SK-N-SH treated with all-trans-retinoic acid at 6 μM for 48 hours (cell line): ENCODE measurements at regions not wholly inside any gene's neighbourhood (a gene's known extent, or its start where the extent isn't known, plus 50 kb on each side); places are given as distances from the start of the nearest gene placed in this dataset.

ENCODE experiments used
- ATAC-seq: fragments of 200-7000 bp; cut with Tn5 transposase; 3 replicates; pipeline ENCODE4 v1.9.1; 2020; ENCODE audit warnings: mild to moderate bottlenecking, moderate library complexity
- ARNTL ChIP-seq: fragments of 450-650 bp; formaldehyde crosslinking; IDR thresholded peaks from 2 replicates; pipeline ENCODE4 v1.5.0; 2020; ENCODE audit warnings: low read depth, mild to moderate bottlenecking, moderate library complexity, borderline replicate concordance
- CSDC2 ChIP-seq: fragments of 250-450 bp; sonication (Bioruptor Pico); IDR thresholded peaks from 2 replicates; pipeline ENCODE4 v1.5.0; 2020; ENCODE audit warnings: mild to moderate bottlenecking, moderate library complexity
- ESRRG ChIP-seq: fragments of 250-450 bp; sonication (Bioruptor Pico); IDR thresholded peaks from 2 replicates; pipeline ENCODE4 v1.6.1; 2021; ENCODE audit warnings: mild to moderate bottlenecking
- ISL1 ChIP-seq: fragments of 250-450 bp; sonication (Bioruptor Pico); IDR thresholded peaks from 2 replicates; pipeline ENCODE4 v2.1.2; 2022; ENCODE audit warnings: mild to moderate bottlenecking, moderate library complexity
- OSR1 ChIP-seq: fragments of 250-450 bp; sonication (Bioruptor Pico); IDR thresholded peaks from 2 replicates; pipeline ENCODE4 v1.8.0; 2022; ENCODE audit warnings: moderate library complexity, mild to moderate bottlenecking, inconsistent platforms
- PPARA ChIP-seq: fragments of 250-450 bp; sonication (Bioruptor Pico); IDR thresholded peaks from 2 replicates; pipeline ENCODE4 v1.5.0; 2020; ENCODE audit warnings: mild to moderate bottlenecking, borderline replicate concordance
- RARB ChIP-seq: fragments of 250-450 bp; sonication (Bioruptor Pico); IDR thresholded peaks from 2 replicates; pipeline ENCODE4 v1.8.0; 2021; ENCODE audit warnings: mild to moderate bottlenecking, moderate library complexity
- SNAI2 ChIP-seq: fragments of 250-450 bp; sonication (Bioruptor Pico); IDR thresholded peaks from 2 replicates; pipeline ENCODE4 v1.5.0; 2020; ENCODE audit warnings: mild to moderate bottlenecking, moderate library complexity
- TOX ChIP-seq: fragments of 250-450 bp; sonication (Bioruptor Pico); IDR thresholded peaks from 2 replicates; pipeline ENCODE4 v1.8.0; 2021; ENCODE audit warnings: mild to moderate bottlenecking, moderate library complexity, borderline replicate concordance
- ZFP3 ChIP-seq: fragments of 250-450 bp; sonication (Bioruptor Pico); IDR thresholded peaks from 2 replicates; pipeline ENCODE4 v1.5.0; 2020; ENCODE audit warnings: mild to moderate bottlenecking, moderate library complexity
- ZNF565 ChIP-seq: fragments of 450-650 bp; formaldehyde crosslinking; conservative IDR thresholded peaks from 2 replicates; pipeline ENCODE4 v1.5.0; 2020; ENCODE audit warnings: low read depth, mild to moderate bottlenecking, moderate library complexity
- ZNF70 ChIP-seq: fragments of 450-650 bp; formaldehyde crosslinking; IDR thresholded peaks from 2 replicates; pipeline ENCODE4 v1.5.0; 2020; ENCODE audit warnings: mild to moderate bottlenecking, moderate library complexity
- TF ChIP-seq, protein P1 (sequence below): fragments of 250-450 bp; sonication (Bioruptor Pico); IDR thresholded peaks from 2 replicates; pipeline ENCODE4 v1.5.1; 2020; ENCODE audit warnings: low read depth, mild to moderate bottlenecking, moderate library complexity
- TF ChIP-seq, protein P2 (sequence below): fragments of 250-450 bp; sonication (Bioruptor Pico); IDR thresholded peaks from 2 replicates; pipeline ENCODE4 v1.8.0; 2020; ENCODE audit warnings: mild to moderate bottlenecking, moderate library complexity, borderline replicate concordance
- TF ChIP-seq, protein P3 (sequence below): fragments of 250-450 bp; sonication (Bioruptor Pico); IDR thresholded peaks from 2 replicates; pipeline ENCODE4 v1.8.0; 2021; ENCODE audit warnings: low read depth, mild to moderate bottlenecking, moderate library complexity, borderline replicate concordance
- TF ChIP-seq, protein P4 (sequence below): fragments of 250-450 bp; sonication (Bioruptor Pico); IDR thresholded peaks from 2 replicates; pipeline ENCODE4 v1.5.1; 2021; ENCODE audit warnings: mild to moderate bottlenecking, moderate library complexity
- TF ChIP-seq, protein P5 (sequence below): fragments of 250-450 bp; sonication (Bioruptor Pico); IDR thresholded peaks from 2 replicates; pipeline ENCODE4 v1.5.0; 2020; ENCODE audit warnings: mild to moderate bottlenecking, moderate library complexity

DNA sequence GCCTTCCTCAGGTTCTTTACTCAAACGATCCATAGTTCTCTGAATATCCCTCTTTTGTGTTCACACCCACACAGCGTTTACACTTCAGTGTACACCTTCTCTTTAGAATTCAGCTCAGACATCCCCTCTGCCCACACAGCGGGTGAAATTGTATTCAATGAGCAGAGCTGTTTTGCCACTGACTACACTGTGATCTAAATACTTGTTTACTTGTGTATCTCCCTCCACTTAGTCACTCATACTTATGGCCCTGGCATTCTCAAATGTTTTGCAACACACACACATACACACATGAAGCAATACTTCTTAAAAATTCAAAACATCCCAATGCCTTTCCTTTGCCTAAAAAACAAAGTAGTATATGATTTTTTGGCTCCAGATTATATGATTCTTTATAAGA is 297.1 kb downstream of the TMX3 start:
- ATAC-seq, result no peak
- TF ChIP-seq ZNF565 (CRISPR knock-in tag), result no peak
- TF ChIP-seq, protein P1, sequence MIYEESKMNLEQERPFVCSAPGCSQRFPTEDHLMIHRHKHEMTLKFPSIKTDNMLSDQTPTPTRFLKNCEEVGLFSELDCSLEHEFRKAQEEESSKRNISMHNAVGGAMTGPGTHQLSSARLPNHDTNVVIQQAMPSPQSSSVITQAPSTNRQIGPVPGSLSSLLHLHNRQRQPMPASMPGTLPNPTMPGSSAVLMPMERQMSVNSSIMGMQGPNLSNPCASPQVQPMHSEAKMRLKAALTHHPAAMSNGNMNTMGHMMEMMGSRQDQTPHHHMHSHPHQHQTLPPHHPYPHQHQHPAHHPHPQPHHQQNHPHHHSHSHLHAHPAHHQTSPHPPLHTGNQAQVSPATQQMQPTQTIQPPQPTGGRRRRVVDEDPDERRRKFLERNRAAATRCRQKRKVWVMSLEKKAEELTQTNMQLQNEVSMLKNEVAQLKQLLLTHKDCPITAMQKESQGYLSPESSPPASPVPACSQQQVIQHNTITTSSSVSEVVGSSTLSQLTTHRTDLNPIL (CRISPR knock-in tag), result no peak

DNA sequence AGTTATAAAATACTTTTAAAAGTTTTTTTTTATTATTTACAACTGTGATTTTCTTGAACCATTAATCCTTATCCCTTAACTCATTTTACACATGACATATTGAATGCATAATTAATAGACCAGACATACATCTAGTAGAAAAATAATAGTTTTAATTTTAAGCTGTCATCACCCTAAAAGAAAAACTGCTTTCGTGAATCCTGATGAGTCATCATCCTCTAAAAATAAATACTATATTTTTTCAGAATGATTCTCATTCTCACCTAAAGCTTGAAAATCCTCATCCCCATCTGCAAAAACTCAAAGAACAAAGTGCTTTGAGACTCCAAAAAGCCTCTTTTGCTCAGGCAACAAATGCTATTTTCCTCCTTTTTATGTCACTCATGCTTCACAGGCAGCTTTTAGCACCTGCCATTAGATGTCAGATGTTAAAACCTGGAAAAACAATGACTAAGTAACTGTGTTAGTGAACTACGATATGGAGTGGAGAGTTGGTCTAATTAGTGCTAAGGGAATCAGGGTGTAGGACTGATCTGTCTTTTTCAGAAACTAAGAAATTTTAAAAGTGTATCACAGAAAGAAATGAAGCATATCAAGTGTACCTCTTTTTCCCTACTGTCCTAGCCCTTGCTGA is 297.6 kb downstream of the TMX3 start:
- TF ChIP-seq ISL1 (CRISPR knock-in tag), result peak; percentile 66
- no peak for TF ChIP-seq ZFP3 (CRISPR knock-in tag)
- no peak for ATAC-seq

DNA sequence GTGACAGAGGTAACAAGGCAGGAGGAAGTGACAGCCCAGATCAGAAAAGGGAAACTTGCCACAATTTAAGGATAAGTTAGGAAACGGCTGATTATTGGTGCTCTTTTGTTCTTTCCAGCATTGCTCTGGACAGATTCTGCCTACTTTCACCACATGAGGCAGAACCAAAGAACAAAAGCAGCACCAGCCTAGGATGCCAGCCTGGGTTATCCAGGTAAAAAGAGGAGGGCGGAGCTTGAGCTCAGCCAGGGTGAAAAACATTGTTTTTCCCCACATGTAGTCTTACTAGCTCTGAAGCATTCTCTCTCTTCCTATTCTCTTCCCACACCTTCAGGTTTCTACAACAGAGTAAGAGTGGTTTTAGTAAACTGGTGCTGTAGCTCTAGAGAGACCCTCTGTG is 300.5 kb downstream of the TMX3 start:
- TF ChIP-seq RARB (CRISPR knock-in tag) (no peak), OSR1 (CRISPR knock-in tag) (no peak), ESRRG (no peak), ZFP3 (CRISPR knock-in tag) (no peak)
- TF ChIP-seq, protein P2, sequence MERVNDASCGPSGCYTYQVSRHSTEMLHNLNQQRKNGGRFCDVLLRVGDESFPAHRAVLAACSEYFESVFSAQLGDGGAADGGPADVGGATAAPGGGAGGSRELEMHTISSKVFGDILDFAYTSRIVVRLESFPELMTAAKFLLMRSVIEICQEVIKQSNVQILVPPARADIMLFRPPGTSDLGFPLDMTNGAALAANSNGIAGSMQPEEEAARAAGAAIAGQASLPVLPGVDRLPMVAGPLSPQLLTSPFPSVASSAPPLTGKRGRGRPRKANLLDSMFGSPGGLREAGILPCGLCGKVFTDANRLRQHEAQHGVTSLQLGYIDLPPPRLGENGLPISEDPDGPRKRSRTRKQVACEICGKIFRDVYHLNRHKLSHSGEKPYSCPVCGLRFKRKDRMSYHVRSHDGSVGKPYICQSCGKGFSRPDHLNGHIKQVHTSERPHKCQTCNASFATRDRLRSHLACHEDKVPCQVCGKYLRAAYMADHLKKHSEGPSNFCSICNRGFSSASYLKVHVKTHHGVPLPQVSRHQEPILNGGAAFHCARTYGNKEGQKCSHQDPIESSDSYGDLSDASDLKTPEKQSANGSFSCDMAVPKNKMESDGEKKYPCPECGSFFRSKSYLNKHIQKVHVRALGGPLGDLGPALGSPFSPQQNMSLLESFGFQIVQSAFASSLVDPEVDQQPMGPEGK, result no peak
- TF ChIP-seq, protein P3, sequence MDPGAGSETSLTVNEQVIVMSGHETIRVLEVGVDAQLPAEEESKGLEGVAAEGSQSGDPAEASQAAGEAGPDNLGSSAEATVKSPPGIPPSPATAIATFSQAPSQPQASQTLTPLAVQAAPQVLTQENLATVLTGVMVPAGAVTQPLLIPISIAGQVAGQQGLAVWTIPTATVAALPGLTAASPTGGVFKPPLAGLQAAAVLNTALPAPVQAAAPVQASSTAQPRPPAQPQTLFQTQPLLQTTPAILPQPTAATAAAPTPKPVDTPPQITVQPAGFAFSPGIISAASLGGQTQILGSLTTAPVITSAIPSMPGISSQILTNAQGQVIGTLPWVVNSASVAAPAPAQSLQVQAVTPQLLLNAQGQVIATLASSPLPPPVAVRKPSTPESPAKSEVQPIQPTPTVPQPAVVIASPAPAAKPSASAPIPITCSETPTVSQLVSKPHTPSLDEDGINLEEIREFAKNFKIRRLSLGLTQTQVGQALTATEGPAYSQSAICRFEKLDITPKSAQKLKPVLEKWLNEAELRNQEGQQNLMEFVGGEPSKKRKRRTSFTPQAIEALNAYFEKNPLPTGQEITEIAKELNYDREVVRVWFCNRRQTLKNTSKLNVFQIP, result no peak
- TF ChIP-seq, all 23 proteins: peak for 0

DNA sequence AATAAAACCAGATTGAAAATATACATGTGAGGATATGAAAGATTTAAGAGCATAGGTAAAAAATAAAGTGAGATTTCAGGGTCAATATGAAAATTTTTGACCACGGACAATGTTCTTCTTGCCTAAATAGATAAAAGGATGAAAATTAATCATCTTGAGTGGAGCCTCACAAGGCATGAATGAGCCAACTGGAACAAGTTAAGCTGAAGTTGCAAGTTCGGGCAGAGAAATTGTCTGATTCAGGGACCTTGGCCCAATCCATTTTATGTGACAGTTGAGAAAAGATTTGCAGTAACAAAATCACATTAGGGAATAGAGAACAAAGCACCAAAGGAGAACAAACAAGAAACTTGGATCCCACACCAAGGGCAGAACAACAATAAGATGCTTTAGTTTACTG is 305.3 kb downstream of the TMX3 start:
- TF ChIP-seq SNAI2 (CRISPR knock-in tag) (no peak), CSDC2 (CRISPR knock-in tag) (no peak), ESRRG (no peak), TOX (no peak), ISL1 (CRISPR knock-in tag) (no peak)
- TF ChIP-seq, protein P4, sequence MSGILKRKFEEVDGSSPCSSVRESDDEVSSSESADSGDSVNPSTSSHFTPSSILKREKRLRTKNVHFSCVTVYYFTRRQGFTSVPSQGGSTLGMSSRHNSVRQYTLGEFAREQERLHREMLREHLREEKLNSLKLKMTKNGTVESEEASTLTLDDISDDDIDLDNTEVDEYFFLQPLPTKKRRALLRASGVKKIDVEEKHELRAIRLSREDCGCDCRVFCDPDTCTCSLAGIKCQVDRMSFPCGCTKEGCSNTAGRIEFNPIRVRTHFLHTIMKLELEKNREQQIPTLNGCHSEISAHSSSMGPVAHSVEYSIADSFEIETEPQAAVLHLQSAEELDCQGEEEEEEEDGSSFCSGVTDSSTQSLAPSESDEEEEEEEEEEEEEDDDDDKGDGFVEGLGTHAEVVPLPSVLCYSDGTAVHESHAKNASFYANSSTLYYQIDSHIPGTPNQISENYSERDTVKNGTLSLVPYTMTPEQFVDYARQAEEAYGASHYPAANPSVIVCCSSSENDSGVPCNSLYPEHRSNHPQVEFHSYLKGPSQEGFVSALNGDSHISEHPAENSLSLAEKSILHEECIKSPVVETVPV (CRISPR knock-in tag), result no peak

More for the DNA sequence above, 300.5 kb downstream of the TMX3 start:
- ATAC-seq, result no peak

DNA sequence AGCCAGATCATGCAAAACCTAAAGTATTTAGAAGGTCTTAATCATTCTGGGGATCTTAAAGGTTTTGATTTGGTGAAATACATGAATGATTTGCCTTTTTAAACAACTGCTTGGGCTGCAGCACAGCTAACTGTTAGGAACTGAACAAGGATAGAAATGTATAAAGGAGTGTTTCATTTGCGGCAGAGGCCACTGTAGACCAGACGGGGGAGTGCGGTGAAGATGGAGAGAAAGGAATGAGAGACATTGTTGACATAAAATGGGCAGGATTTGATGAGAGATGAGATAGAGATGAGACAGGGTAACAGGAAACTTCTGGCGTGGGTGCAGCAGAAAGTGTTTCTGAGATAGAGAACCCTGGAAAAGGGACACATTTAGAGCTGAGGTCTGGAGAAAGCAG is 308.1 kb downstream of the TMX3 start:
- no peak for ATAC-seq
- no peak for TF ChIP-seq SNAI2 (CRISPR knock-in tag)
- TF ChIP-seq RARB (CRISPR knock-in tag), result no peak
- TF ChIP-seq ZNF565 (CRISPR knock-in tag), result no peak
- no peak for TF ChIP-seq ARNTL
- TF ChIP-seq, protein P4 (CRISPR knock-in tag), result no peak
- no peak for TF ChIP-seq CSDC2 (CRISPR knock-in tag)
- no peak for TF ChIP-seq ESRRG
- TF ChIP-seq OSR1 (CRISPR knock-in tag), result no peak
- TF ChIP-seq, protein P5, sequence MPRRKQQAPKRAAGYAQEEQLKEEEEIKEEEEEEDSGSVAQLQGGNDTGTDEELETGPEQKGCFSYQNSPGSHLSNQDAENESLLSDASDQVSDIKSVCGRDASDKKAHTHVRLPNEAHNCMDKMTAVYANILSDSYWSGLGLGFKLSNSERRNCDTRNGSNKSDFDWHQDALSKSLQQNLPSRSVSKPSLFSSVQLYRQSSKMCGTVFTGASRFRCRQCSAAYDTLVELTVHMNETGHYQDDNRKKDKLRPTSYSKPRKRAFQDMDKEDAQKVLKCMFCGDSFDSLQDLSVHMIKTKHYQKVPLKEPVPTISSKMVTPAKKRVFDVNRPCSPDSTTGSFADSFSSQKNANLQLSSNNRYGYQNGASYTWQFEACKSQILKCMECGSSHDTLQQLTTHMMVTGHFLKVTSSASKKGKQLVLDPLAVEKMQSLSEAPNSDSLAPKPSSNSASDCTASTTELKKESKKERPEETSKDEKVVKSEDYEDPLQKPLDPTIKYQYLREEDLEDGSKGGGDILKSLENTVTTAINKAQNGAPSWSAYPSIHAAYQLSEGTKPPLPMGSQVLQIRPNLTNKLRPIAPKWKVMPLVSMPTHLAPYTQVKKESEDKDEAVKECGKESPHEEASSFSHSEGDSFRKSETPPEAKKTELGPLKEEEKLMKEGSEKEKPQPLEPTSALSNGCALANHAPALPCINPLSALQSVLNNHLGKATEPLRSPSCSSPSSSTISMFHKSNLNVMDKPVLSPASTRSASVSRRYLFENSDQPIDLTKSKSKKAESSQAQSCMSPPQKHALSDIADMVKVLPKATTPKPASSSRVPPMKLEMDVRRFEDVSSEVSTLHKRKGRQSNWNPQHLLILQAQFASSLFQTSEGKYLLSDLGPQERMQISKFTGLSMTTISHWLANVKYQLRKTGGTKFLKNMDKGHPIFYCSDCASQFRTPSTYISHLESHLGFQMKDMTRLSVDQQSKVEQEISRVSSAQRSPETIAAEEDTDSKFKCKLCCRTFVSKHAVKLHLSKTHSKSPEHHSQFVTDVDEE (CRISPR knock-in tag), result no peak
- no peak for TF ChIP-seq ISL1 (CRISPR knock-in tag)
- TF ChIP-seq, protein P2, result no peak
- no peak for TF ChIP-seq TOX
- TF ChIP-seq, protein P3, result no peak
- TF ChIP-seq ZNF70 (CRISPR knock-in tag), result no peak
- no peak for TF ChIP-seq PPARA (CRISPR knock-in tag)
- no peak for TF ChIP-seq ZFP3 (CRISPR knock-in tag)

More for the DNA sequence above, 305.3 kb downstream of the TMX3 start:
- ATAC-seq, result no peak
